ENCODE measurements at regions not wholly inside any gene's neighbourhood (a gene's known extent, or its start where the extent isn't known, plus 50 kb on each side); places are given as distances from the start of the nearest gene placed in this dataset.

GRCh38 chr20:24256307-24256706 is 213.1 kb upstream of the SYNDIG1 start:
- no peak for DNase-seq

DNA sequence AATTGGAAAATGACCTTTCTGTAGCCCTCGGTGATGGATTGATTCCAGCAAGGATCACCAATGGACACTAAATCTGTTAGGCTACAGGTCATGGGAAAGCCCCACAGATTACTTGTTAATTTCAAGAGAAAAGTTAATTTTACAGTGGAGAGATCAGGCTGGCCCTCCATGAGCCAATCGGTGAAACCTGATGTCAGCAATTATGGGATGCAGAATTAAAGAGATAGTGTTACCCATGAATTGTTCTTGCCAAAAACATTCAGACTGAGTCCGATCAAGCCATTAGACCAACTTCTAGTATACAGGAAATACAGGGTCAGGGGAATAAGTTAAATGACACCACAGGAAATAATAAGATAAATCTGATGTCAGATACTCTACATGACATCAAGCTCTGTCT is 214.9 kb upstream of the SYNDIG1 start:
- DNase-seq, result no peak

GRCh38 chr20:24253321-24253720 is 216.1 kb upstream of the SYNDIG1 start:
- DNase-seq, result no peak

GRCh38 chr20:24245094-24245493 is 224.3 kb upstream of the SYNDIG1 start:
- DNase-seq, result no peak

GRCh38 chr20:24242763-24243162 is 226.7 kb upstream of the SYNDIG1 start:
- DNase-seq, result no peak

GRCh38 chr20:24241466-24241865 is 228.0 kb upstream of the SYNDIG1 start:
- no peak for DNase-seq

DNA sequence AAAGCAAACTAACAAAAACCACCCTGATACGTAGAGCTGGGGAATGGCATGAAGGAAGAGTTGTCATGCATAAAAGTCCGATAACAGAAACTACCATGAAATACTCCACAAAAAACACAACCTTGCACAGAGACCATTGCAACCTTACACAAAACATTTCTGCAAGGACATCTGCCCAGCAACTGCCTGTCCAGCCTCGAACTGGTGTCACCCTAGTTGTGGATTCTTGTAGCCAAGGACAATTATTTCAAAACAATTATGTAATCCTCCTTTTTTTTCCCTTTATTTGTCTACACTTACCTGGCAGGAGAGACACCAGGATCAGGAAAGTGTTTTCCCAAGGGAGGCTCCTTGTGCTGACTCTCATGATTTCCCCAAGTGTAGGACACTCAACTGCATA is 232.5 kb upstream of the SYNDIG1 start:
- DNase-seq, result no peak

- no peak for DNase-seq
These were observed 233.2 kb upstream of the SYNDIG1 start for GRCh38 chr20:24236201-24236600.

GRCh38 chr20:24235296-24236175 is 233.9 kb upstream of the SYNDIG1 start:
- no peak for DNase-seq

- DNase-seq, result no peak
These were observed 239.0 kb upstream of the GGTLC1 start for GRCh38 chr20:24227600-24227999.

GRCh38 chr20:24212494-24212893 is 223.9 kb upstream of the GGTLC1 start:
- no peak for DNase-seq

GRCh38 chr20:24211972-24212371 is 223.4 kb upstream of the GGTLC1 start:
- DNase-seq, result no peak

- no peak for DNase-seq
These were observed 221.8 kb upstream of the GGTLC1 start for GRCh38 chr20:24210356-24210755.

DNA sequence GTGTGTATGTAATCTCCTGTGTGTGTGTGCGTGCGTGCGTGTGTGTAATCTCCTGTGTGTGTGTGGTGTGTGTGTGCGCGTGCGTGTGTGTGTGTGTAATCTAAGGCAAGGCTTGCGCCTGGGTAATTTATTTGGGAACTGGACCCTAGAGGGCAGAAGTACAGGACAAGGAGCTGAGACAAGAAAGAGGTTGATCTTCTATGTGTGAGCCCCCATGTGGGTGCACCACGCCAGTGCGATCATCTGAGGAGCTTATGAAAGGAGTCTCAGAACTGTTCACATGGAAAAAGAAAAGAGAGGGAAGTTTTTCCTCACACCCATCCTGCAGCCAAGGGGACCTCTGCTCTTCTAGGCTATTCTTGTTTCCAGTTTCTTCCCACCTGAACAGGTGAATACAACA is 220.1 kb upstream of the GGTLC1 start:
- DNase-seq, result no peak

- DNase-seq, result no peak
These were observed 219.3 kb upstream of the GGTLC1 start for GRCh38 chr20:24207803-24208300.

DNA sequence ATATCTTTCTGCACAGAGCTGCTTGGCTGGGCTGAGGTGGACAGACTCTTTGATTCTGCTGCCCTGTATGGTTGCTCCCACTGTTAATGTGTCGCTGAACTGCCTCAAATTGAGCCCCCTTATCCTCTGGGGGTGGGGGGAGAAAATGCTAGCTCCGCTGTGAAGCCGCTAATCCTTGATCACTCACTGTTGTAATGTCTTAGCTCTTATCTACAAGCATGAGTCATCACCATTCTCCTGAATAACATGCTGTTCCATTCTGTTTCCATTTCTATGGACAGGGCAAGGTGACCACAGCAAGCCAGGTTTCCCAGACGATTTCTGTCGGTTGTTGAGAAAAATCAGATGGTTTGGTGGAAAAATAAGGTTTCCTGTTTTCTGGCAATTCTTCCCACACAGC is 218.4 kb upstream of the GGTLC1 start:
- no peak for DNase-seq

DNA sequence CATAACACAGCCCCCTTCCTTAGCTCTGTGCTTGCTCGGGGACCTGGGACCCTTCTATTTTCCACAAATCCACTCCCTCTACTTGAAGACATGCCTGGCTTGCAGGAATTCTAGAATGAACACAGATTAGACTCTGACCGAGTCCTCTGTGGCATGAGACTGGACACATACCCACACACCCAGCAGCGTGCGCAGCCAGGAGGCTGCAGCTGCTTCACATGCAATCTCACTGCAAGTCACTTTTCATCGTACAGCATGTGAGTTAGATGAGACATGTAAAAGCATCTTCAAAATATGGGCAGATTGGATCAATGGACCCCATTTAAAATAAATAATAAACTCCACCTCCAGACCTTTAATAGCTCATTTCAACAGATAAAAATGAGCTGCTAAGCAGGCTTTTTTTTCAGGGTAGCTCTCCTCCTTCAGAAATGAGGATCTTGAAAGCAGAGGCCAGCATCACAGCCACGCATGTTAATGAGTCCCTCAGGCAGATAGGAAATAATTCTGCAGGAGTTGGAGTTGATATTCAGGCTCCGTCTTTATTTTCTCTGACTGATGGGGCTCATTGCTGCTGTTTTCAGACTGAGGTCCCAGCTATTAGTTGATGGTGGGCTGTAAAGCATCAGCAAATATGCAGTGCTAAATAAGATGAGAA is 215.1 kb upstream of the GGTLC1 start:
- no peak for DNase-seq

- no peak for DNase-seq
These were observed 210.9 kb upstream of the GGTLC1 start for GRCh38 chr20:24199501-24199900.

GRCh38 chr20:24194143-24194542 is 205.6 kb upstream of the GGTLC1 start:
- no peak for DNase-seq

DNA sequence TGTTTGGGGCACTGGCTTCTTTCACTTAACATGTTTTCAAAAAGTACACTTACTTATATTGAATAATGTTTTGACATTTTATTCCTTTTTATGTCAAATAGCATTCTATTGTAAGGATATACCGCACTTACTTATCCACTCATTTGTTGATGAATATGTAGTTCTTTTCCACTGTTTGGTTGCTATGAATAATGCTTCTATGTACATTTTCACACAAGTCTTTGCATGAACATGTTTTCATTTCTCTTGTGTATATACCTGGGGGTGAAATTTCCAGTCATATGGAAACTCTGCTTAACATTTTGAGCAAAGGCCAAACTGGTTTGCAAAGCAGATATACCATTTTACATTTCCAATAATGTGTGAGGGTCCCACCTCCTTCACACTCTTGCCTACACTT is 202.3 kb upstream of the GGTLC1 start:
- no peak for DNase-seq

GRCh38 chr20:24185791-24186190 is 197.2 kb upstream of the GGTLC1 start:
- DNase-seq, result no peak

GRCh38 chr20:24181151-24181550 is 192.6 kb upstream of the GGTLC1 start:
- DNase-seq, result no peak

- no peak for DNase-seq
These were observed 180.7 kb upstream of the GGTLC1 start for GRCh38 chr20:24169256-24169655.

GRCh38 chr20:24166412-24166811 is 177.8 kb upstream of the GGTLC1 start:
- DNase-seq, result no peak

GRCh38 chr20:24166123-24166381 is 177.5 kb upstream of the GGTLC1 start:
- no peak for DNase-seq
